HG03457 (cell line): ENCODE measurements at regions not wholly inside any gene's neighbourhood (a gene's known extent, or its start where the extent isn't known, plus 50 kb on each side); places are given as distances from the start of the nearest gene placed in this dataset.
"Not testable (repeated sequence)": the region's sequence is repeated elsewhere in the genome, so short reads cannot be mapped to it uniquely, and the experiment has no call there.

Source experiments
- ATAC-seq: cut with Tn5 transposase; IDR thresholded peaks from one replicate; pipeline ENCODE4 v1.9.1; 2021; ENCODE audit warnings: moderate number of reproducible peaks; ENCODE audit not compliant: unreplicated experiment

DNA sequence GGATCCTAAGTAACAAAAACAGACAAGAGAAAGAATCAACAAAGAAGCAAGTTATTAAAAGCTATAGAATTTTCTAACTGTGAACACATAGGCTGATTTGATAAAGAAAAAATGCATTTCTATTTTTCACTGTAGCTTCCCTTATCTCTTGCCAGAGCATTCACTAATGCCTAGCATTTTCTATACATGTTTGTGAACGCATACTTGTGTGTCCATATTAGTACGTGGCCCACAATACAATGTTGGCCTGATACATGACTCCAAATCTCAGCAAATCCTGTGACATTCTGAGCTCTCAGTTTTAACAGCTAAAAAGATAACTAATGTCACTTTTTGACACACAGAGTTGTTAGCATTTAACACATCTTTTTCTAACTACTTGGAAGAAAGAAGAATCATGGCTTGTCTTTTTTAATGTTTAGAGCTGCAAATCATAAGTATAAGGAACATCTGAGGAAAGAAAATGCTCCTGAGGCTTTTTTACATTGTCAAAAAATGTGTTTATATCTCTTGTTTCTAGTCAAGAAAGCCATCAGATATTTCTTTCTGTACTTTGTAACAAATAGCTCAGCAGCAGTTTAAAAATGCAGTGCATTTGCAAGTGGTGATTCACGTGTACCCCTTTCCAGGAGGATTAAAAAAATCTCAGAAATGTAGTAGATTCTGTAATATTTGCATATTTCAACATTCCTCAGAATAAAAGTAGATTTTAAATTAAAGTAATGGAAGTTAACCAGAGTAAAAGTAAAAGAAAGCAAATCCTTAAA lies 1646.8 kb upstream of the TMEFF2 start:
- ATAC-seq: no peak

DNA sequence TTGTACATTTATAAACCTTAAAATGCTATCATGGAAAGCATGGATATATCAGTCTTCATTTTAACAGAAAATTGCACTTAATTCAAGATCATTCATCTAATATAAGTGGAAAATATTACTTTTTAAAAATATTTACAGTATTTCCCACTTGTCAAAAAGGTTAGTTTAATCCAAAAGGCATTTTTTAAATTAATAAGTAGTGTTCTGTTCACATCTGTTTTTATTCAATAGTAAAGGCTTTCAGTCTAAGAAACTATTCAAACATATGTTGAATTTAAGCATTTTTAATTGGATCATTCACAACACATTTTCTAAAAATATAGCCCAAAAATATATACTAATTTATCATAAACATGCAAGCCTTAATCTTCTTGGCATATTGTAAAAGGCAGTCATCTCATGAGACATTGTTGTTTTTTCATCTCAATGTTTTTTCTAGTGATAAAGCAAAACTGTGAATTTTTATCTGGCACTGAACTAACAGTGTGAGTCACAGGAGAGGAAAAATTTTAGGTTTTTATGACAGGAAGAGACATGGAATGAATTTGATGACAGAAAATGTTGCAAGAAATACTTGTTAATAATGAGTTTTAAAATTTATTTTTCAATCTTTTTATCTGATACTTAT lies 1642.5 kb upstream of the TMEFF2 start:
- no peak for ATAC-seq

DNA sequence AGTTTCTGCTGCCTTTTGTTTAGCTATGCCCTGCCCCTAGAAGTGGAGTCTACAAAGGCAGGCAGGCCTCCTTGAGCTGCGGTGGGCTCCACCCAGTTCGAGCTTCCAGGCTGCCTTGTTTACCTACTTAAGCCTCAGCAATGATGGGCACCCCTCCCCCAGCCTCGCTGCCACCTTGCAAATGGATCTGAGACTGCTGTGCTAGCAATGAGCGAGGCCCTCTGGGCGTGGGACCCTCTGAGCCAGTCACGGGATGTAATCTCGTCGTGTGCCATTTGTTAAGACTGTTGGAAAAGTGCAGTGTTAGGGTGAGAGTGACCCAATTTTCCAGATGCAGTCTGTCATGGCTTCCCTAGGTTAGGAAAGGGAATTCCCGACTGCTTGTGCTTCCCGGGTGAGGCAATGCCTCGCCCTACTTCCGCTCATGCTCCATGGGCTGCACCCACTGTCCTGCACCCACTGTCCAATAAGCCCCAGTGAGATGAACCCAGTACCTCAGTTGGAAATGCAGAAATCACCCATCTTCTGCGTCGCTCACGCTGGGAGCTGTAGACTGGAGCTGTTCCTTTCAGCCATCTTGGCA lies 1641.8 kb upstream of the TMEFF2 start:
- not testable (repeated sequence) for ATAC-seq

DNA sequence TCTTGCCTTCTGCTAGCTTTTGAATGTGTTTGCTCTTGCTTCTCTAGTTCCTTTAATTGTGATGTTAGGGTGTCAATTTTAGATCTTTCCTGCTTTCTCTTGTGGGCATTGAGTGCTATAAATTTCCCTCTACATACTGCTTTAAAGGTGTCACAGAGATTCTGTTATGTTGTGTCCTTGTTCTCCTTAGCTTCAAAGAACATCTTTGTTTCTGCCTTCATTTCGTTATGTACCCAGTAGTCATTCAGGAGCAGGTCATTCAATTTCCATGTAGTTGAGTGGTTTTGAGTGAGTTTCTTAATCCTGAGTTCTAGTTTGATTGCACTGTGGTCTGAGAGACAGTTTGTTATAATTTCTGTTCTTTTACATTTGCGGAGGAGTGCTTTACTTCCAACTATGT lies 1639.2 kb upstream of the TMEFF2 start:
- not testable (repeated sequence) for ATAC-seq

DNA sequence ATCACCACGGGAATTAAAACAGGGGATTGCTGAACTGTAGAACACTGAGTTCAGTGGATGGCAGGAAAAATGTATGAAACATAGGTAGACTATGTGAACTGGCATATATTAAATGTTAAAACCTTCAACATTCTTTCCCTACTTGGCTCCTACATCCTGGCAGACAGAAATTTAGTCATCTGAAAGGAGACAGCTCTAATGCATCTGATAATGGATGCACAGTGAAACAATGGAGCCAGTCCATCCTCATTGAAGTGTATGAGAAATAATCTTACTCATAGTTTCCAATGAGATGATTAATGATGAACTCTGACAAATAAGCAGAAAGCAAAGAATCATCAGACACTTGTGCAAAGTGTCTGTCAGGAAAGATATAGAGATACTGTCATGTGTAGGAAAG lies 1629.7 kb upstream of the TMEFF2 start:
- no peak for ATAC-seq

DNA sequence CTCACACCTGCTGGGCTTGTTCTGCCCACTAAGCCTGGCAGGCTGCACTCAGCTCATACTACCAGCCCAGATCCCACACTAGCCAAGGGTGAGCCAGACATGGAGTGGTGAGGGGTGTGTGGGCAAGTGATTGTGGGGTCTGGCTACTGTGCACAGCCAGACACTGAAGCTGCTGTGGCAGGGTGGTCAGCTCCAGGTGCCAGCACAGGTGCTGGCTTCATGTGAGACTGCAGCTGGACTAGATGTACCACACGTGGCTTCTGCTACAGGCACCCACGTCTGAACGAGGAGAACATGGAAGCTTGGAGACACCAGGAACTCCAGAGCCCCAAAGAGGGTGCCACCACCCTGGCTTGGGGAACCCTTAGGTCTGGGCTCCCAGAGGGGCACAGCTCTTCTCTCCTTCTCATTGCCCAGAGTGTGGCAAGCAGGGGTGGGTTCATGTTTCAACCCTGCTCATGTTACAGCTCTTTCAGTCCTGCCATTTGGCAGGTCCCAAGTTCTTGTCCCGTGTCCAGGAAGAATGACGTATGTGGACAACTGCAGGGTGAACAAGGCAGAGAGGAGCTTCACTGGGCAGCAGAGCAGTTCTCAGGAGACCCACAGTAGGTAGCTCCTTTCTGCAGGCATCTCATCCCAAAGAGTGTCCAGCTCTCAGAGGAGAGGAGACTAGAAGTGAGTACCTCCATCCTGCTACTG lies 1624.2 kb upstream of the TMEFF2 start:
- ATAC-seq: no peak

DNA sequence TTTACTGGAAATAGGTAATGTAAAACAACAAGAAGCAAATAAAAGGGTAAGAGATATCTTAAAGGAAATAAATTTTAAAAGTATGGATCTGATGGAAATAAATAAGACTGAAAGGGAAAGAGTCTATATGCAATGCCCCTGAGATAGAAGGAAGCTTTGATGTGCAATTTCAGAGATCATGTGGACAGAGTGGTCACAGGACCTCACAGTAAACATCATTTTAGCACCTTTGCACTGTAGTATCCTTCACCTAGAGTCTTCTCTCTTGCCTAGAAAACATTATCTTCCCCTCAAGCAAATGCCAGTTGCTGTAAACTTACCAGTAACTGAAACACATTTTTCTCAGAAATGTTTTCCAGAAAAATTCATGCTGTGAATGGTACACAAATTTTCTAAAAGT lies 1621.3 kb upstream of the TMEFF2 start:
- ATAC-seq: no peak

DNA sequence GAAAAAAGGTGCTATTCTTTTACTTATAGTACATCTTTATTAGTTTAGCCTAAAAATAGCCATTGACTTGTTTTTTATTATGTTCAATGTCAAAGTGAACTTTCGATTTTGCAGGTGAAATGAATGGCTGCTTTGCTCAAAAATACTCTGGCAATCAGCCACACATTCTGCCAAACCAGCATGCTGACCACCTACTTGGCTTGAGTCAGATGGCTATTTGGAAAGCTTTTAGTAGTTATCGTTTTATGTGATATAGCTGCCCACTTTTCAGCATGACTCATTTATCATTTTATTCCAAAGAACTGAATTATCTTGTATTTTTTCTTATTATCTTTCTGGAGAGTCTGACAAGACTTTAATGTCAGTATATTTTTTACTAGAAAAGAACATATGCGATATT lies 1615.8 kb upstream of the TMEFF2 start:
- no peak for ATAC-seq

DNA sequence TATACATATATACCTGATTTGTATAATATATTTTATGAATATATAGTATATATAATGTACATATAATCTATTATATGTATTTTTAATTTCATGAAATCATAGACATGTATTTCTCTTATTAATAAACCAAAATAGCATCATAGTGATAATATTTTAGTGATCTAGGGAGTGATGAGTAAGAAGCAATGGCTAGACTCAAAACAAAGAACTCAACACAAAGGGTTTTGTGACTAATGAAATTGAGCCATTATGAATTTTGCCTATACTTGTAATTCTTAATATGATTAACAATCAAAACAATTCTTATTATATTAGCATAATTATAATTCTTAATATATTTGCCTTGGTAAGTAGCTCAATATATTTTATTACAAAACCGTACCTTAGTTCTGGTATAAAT lies 1614.1 kb upstream of the TMEFF2 start:
- ATAC-seq: no peak

DNA sequence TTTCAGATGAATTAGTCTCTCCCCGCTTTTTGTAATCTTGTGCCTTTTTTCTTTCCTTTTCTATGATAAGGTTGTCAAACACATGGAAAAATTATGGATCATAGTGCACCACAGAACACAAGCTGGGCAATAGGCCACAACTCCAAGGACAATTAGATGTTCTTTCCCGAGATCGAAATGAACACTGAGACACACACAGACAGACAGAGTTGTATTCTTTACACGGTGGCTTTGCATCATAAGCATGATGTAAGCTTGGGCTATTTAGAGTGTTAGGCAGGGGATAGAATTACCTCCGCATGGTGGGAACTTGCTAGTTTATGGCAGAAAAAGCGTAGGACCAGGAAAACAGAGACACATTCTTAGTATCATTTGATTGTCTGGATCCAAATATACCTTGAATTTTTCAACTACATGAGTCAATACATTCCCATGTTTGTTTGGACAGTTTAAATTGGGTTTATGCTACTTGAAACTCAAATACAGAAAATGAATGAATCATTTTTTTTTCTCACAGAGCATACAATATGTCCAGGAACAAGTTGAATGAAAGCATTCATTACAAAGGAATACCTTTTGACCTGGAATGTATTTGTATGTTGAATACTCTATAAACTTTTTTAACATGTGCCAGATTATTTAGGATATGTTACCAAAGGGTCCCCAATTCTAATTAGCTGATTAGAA lies 1611.5 kb upstream of the TMEFF2 start:
- ATAC-seq: no peak

DNA sequence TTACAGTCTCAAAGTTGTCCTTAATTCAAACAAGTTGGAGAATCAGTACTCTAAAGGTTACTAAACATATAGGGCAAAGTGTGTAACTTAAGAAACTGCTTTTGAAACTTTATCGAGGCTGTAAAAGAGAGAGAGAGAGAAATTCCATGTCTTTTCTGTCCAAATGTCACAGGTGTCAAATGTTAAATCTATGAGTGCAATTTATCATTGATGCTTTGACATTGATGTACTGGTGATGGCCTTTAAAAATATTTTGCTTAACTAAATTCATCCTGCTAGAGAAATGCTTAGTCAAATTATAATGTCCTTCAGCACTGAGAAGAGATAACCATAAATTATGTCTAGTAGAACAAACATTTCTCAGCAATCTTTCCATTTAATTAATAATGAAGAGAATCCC lies 1602.1 kb upstream of the TMEFF2 start:
- no peak for ATAC-seq

DNA sequence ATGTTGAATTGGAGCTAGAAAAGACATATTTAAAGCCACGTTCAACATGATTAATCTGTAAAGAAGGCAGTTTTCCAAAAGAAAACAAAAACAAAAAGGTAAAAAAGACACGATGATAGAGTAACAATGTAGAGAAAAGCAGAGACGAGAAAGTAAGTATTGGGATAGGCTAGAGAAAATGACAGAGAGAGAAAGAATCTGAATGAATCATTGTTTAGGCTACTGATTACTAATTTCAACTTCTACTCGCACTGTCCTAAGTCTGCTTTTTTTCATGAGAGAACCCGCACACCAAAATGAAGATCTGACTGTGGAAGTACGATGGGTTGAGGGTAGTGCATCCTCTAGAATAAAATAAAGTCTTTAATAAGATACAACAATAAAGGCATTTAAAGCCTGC lies 1599.2 kb upstream of the TMEFF2 start:
- ATAC-seq: no peak

DNA sequence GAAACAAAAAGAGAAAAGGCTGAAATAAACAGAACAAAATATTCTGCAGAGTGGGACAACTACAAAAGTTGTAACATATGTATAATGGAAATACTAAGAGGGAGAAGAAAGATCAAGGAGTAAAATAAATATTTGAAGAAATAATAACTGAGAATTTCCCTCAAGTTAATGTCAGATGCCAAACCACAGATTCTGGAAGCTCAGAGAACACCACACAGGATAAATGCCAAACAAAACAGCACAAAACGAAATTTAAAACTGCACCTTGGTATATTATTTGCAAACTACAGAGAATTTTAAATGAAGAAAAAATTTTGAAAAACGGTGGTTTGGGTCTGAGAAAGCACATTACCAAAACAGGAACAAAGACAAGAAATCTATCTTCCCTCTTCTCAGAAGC lies 1588.9 kb upstream of the TMEFF2 start:
- ATAC-seq: no peak

DNA sequence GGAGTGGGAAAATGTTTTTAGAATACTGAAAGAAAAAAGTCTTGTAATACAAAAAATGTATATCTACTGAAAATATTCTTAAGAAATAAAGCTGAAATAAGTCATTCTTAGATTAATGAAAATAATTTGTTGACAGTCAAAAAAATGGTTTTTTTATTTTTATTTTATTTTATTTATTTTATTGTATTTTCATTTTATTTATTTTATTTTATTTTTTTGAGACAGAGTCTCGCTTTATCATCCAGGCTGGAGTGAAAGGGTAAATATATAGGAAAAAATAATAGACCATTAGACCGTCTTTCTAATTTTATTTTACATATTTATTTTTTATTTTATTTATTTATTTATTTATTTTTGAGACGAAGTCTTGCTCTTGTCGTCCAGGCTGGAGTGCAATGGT lies 1583.6 kb upstream of the TMEFF2 start:
- no peak for ATAC-seq

DNA sequence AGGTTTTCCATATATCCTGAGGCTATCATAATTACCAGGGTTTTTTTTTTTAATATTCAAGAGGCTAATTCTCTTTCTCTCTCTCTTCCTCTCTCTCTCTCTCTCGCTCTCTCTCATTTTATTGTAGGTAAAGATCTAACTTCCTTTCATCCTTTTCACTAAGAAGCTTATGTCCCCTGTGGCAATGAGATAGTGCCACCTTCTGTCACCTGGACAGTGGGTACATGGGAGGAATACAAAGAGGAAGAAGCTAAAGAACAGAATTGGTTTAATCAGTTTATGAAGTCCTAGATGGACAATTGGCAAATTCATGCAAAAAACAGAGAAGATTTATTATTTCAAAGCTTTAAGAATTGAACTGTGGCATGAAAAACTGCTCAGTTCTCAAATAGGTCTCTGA lies 1582.3 kb upstream of the TMEFF2 start:
- ATAC-seq: no peak

DNA sequence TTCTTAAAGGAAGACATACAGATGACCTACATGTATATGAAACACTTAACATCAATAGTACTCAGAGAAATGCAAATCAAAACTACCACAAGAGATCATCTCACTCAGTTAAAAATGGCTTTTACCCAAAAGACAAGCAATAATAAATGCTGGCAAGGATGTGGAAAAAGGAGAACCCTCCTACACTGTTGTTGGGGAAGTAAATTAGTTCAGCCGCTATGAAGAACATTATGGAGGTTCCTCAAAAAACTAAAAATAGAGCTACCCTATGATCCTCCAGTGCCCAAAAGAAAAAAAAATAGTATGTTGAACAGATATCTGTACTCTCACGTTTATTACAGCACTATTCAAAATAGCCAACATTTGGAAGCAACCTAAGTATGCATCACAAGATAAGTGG lies 1579.4 kb upstream of the TMEFF2 start:
- ATAC-seq: no peak

DNA sequence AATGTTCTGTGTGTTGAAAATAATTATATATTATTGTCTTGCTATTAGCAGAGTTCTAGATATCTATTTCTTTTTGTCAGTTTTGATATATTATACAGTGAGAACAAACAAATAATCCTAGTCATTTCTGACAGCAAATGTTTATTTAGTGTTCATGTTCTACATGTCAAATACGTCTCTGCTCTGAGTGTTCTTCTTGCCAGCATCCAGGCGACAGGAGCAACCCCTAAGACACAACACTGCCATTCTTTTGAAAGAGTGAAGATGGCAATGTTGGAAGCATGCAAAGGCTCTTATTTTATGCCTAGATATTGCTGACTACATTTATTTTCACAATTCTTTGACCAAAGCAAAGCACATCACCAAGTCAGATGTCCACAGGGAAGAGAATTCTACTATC lies 1556.6 kb upstream of the TMEFF2 start:
- ATAC-seq: no peak

DNA sequence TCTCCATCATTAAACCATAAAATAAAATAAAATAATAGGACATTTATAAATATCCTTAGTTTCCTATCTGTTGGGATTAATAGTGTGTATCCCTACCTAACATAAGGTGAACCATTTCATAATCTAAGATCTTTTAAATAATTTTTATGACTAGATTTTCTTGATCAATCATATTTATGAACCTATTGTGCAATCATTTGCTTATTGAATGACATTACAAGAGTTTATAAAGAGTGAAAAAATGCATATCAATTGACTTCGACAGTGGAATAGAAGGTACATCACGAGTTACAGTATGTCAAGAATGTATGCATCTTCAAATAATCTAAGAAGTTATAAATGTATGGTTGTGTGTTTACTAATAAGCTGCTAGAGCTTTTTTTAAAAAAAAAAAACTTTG lies 1554.8 kb upstream of the TMEFF2 start:
- ATAC-seq: no peak

DNA sequence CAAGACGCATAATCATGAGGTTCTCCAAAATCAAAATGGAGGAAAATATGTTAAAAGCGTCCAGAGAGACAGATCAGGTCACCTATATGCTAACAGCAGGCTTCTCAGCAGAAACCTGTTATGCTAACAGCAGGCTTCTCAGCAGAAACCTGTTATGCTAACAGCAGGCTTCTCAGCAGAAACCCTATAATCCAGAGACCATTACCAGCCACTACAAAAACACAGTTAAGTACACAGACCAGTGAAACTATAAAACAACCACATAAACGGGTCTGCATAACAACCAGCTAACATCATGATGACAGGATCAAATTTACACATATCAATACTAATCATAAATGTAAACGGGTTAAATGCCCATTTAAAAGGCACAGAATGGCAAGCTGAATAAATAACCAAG lies 1548.4 kb upstream of the TMEFF2 start:
- ATAC-seq: no peak

DNA sequence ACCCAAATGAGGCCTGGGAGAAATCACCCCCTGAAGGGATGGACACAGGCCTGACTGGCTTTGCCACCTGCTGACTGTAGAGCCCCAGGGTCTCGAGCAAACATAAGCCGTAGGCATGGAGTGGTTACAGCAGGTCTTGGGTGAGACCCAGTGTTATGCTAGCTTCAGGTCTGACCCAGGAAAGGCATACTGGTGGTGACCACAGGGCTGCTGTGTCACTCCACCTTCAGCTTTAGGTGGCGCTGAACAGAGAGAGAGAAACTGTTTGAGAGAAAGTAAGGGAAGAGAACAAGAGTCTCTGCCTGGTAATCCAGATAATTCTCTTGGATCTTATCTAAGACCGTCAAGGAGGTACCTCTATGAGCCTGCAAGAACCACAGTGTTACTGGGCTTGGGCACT lies 1544.2 kb upstream of the TMEFF2 start:
- ATAC-seq: no peak

DNA sequence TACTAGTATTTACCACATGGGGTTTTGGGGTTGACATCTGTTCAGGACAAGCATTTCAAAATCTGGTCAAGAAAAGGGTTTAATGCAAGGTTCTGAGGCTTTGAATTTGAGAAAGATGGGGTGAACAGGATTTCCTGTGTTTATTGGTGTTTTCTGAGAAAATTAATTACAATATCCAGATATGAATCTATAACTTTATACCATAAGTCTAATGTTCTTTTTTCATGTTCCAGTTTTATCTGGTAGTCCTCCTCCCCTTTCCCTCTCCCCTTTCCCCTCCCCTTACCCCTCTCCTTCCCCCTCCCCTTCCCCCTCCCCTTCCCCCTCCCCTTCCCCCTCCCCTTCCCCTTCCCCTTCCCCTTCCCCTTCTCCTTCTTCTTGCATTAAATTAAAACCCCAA lies 1518.2 kb upstream of the TMEFF2 start:
- ATAC-seq: no peak
